H9 (cell line): ENCODE measurements at regions not wholly inside any gene's neighbourhood (a gene's known extent, or its start where the extent isn't known, plus 50 kb on each side); places are given as distances from the start of the nearest gene placed in this dataset.

Experiments used
- DNase-seq: peaks from one replicate; pipeline ENCODE4 v3.0.0-alpha.2; 2017
- H2AFZ ChIP-seq: one replicate; pipeline ENCODE4 v1.6.1; 2013; ENCODE audit warnings: mild to moderate bottlenecking, low read length, control low read depth, moderate library complexity
- H2AK5ac ChIP-seq: 2 replicates; pipeline ENCODE4 v1.6.1; 2013; ENCODE audit warnings: low read length, control low read depth, mixed read lengths; ENCODE audit not compliant: insufficient read length
- H2BK120ac ChIP-seq: one replicate; pipeline ENCODE4 v1.6.1; 2013; ENCODE audit warnings: low read depth, mild to moderate bottlenecking, low read length, control low read depth, inconsistent platforms; ENCODE audit not compliant: poor library complexity, severe bottlenecking
- H2BK12ac ChIP-seq: 2 replicates; pipeline ENCODE4 v1.6.1; 2013; ENCODE audit warnings: low read length, control low read depth, mixed read lengths, low read depth; ENCODE audit not compliant: insufficient read length
- H2BK15ac ChIP-seq: 2 replicates; pipeline ENCODE4 v1.6.1; 2013; ENCODE audit warnings: low read depth, low read length, control low read depth
- H2BK20ac ChIP-seq: one replicate; pipeline ENCODE4 v1.6.1; 2013; ENCODE audit warnings: low read depth, mild to moderate bottlenecking, low read length, control low read depth, inconsistent platforms; ENCODE audit not compliant: poor library complexity, severe bottlenecking
- H2BK5ac ChIP-seq: 2 replicates; pipeline ENCODE4 v1.6.1; 2013; ENCODE audit warnings: low read length, control low read depth, mixed read lengths; ENCODE audit not compliant: insufficient read length
- H3K14ac ChIP-seq: 2 replicates; pipeline ENCODE4 v1.6.1; 2013; ENCODE audit warnings: low read length, control low read depth; ENCODE audit not compliant: insufficient read depth
- H3K18ac ChIP-seq: 2 replicates; pipeline ENCODE4 v1.6.1; 2013; ENCODE audit warnings: low read depth, mild to moderate bottlenecking, mixed read lengths, low read length, control low read depth; ENCODE audit not compliant: insufficient read length
- H3K23ac ChIP-seq: 2 replicates; pipeline ENCODE4 v1.6.1; 2013; ENCODE audit warnings: low read length, control low read depth, mixed read lengths, low read depth; ENCODE audit not compliant: insufficient read length
- H3K23me2 ChIP-seq: 2 replicates; pipeline ENCODE4 v1.6.1; 2013; ENCODE audit warnings: low read depth, mild to moderate bottlenecking, mixed read lengths, low read length, control low read depth; ENCODE audit not compliant: insufficient read length, poor library complexity, severe bottlenecking
- H3K27ac ChIP-seq: 2 replicates; pipeline ENCODE4 v1.5.1; 2013; ENCODE audit warnings: low read length, control low read depth, mixed read lengths, low read depth; ENCODE audit not compliant: insufficient read length
- H3K27me3 ChIP-seq: 2 replicates; pipeline ENCODE4 v1.6.1; 2013; ENCODE audit warnings: low read length, control low read depth, inconsistent platforms; ENCODE audit not compliant: insufficient read depth
- H3K4ac ChIP-seq: 2 replicates; pipeline ENCODE4 v1.6.1; 2013; ENCODE audit warnings: low read depth, mild to moderate bottlenecking, control low read depth, inconsistent platforms, low read length, moderate library complexity
- H3K4me1 ChIP-seq: 2 replicates; pipeline ENCODE4 v1.6.1; 2013; ENCODE audit warnings: low read length, control low read depth, inconsistent platforms; ENCODE audit not compliant: insufficient read depth
- H3K4me2 ChIP-seq: 2 replicates; pipeline ENCODE4 v1.6.1; 2013; ENCODE audit warnings: low read length, control low read depth, mixed read lengths; ENCODE audit not compliant: insufficient read length, insufficient read depth
- H3K56ac ChIP-seq: 2 replicates; pipeline ENCODE4 v1.6.1; 2013; ENCODE audit warnings: low read depth, mild to moderate bottlenecking, mixed read lengths, low read length, control low read depth; ENCODE audit not compliant: insufficient read length
- H3K79me1 ChIP-seq: 2 replicates; pipeline ENCODE4 v1.6.1; 2013; ENCODE audit warnings: low read depth, mild to moderate bottlenecking, moderate library complexity, low read length, control low read depth, inconsistent platforms; ENCODE audit not compliant: insufficient read depth, poor library complexity, severe bottlenecking
- H3K79me2 ChIP-seq: 2 replicates; pipeline ENCODE4 v1.6.1; 2013; ENCODE audit warnings: low read length, control low read depth, inconsistent platforms; ENCODE audit not compliant: insufficient read depth
- H3K9ac ChIP-seq: 2 replicates; pipeline ENCODE4 v1.6.1; 2013; ENCODE audit warnings: low read length, control low read depth, mixed read lengths; ENCODE audit not compliant: insufficient read length; ENCODE audit errors: extremely low read depth
- H3K9me3 ChIP-seq: one replicate; pipeline ENCODE4 v1.6.1; 2013; ENCODE audit warnings: low read depth, low read length, inconsistent platforms; ENCODE audit not compliant: control insufficient read depth
- H3T11ph ChIP-seq: one replicate; pipeline ENCODE4 v1.6.1; 2013; ENCODE audit warnings: mild to moderate bottlenecking, low read length, control low read depth, inconsistent platforms
- H4K20me1 ChIP-seq: one replicate; pipeline ENCODE4 v1.6.1; 2013; ENCODE audit not compliant: control insufficient read depth, insufficient read length, insufficient read depth
- H4K5ac ChIP-seq: 2 replicates; pipeline ENCODE4 v1.6.1; 2013; ENCODE audit warnings: low read depth, mild to moderate bottlenecking, mixed read lengths, low read length, control low read depth; ENCODE audit not compliant: insufficient read length
- H4K8ac ChIP-seq: replicated peaks from 2 replicates; pipeline ENCODE4 v1.6.1; 2013; ENCODE audit warnings: low read length, control low read depth, mixed read lengths, low read depth; ENCODE audit not compliant: insufficient read length
- H4K91ac ChIP-seq: 2 replicates; pipeline ENCODE4 v1.6.1; 2013; ENCODE audit warnings: low read depth, mild to moderate bottlenecking, moderate library complexity, mixed read lengths, low read length, control low read depth; ENCODE audit not compliant: insufficient read length
- H3K27ac Mint-ChIP-seq, 3 experiments: 2 replicates in 2 of 3; 3 replicates in 1 of 3; pipeline ENCODE4 v1.8.0; 2020 to 2021; ENCODE audit warnings: mixed read lengths in 3 of 3, mild to moderate bottlenecking in 1 of 3, moderate library complexity in 1 of 3
- H3K27me3 Mint-ChIP-seq: 2 replicates; pipeline ENCODE4 v1.8.0; 2021; ENCODE audit warnings: low read depth, mild to moderate bottlenecking, moderate library complexity, mixed read lengths
- H3K36me3 Mint-ChIP-seq, 3 experiments: 2 replicates in 2 of 3; 3 replicates in 1 of 3; pipeline ENCODE4 v1.8.0; 2020 to 2021; ENCODE audit warnings: low read depth in 3 of 3, mixed read lengths in 3 of 3; ENCODE audit not compliant: insufficient read depth in 1 of 3
- H3K4me1 Mint-ChIP-seq, 2 experiments: 2 replicates each; pipeline ENCODE4 v1.8.0; 2020; ENCODE audit warnings: mixed read lengths in 2 of 2
- H3K4me3 Mint-ChIP-seq, 2 experiments: 2 replicates in 1 of 2; 3 replicates in 1 of 2; pipeline ENCODE4 v1.8.0; 2020 to 2021; ENCODE audit warnings: mild to moderate bottlenecking in 2 of 2, mixed read lengths in 2 of 2, moderate library complexity in 1 of 2
- H3K9me3 Mint-ChIP-seq, 2 experiments: 2 replicates in 1 of 2; 3 replicates in 1 of 2; pipeline ENCODE4 v1.8.0; 2020; ENCODE audit warnings: mild to moderate bottlenecking in 2 of 2, mixed read lengths in 2 of 2, moderate library complexity in 1 of 2
- CTCF ChIP-seq: fragments of 200-600 bp; sonication (generic); conservative IDR thresholded peaks from 3 replicates; pipeline ENCODE4 v1.8.0; 2021; ENCODE audit warnings: antibody characterized with exemption, mild to moderate bottlenecking

GRCh38 chr2:194495046-194495445 is 1162.0 kb upstream of the SLC39A10 start:
- no peaks in the 10 kb centered on the region for H3K36me3 Mint-ChIP-seq
- H4K20me1 ChIP-seq = no peaks in the 10 kb centered on the region
- H2BK5ac ChIP-seq = no peak overlapping the region
- H3K9me3 Mint-ChIP-seq = no peaks in the 10 kb centered on the region
- no peak overlapping the region for H2BK120ac ChIP-seq
- no peak overlapping the region for H3K9ac ChIP-seq
- no peak overlapping the region for H2BK15ac ChIP-seq
- H4K5ac ChIP-seq = no peak overlapping the region
- H3K27me3 ChIP-seq = no peaks in the 10 kb centered on the region
- no peaks in the 10 kb centered on the region for H3K9me3 ChIP-seq
- H3K79me1 ChIP-seq = no peaks in the 10 kb centered on the region
- no peak for TF ChIP-seq CTCF
- no peak overlapping the region for H2BK12ac ChIP-seq
- H3K27ac Mint-ChIP-seq = no peak overlapping the region
- H3T11ph ChIP-seq = no peak overlapping the region
- H2AFZ ChIP-seq = no peak overlapping the region
- H3K4ac ChIP-seq = no peak overlapping the region
- no peaks in the 10 kb centered on the region for H3K4me1 ChIP-seq
- no peak overlapping the region for H2AK5ac ChIP-seq
- H3K79me2 ChIP-seq = no peaks in the 10 kb centered on the region
- no peak overlapping the region for H3K4me2 ChIP-seq
- H4K91ac ChIP-seq = no peak overlapping the region
- no peak overlapping the region for H3K4me3 Mint-ChIP-seq
- H3K27me3 Mint-ChIP-seq = no peaks in the 10 kb centered on the region
- no peaks in the 10 kb centered on the region for H3K23me2 ChIP-seq
- DNase-seq = no peak
- H2BK20ac ChIP-seq = no peak overlapping the region
- no peak overlapping the region for H4K8ac ChIP-seq
- H3K14ac ChIP-seq = no peak overlapping the region
- H3K56ac ChIP-seq = no peak overlapping the region
- H3K23ac ChIP-seq = no peak overlapping the region
- H3K4me1 Mint-ChIP-seq = no peaks in the 10 kb centered on the region
- H3K27ac ChIP-seq = no peak overlapping the region
- H3K18ac ChIP-seq = no peak overlapping the region
